GM19397 (cell line): ENCODE measurements at regions not wholly inside any gene's neighbourhood (a gene's known extent, or its start where the extent isn't known, plus 50 kb on each side); places are given as distances from the start of the nearest gene placed in this dataset.
"Not testable (repeated sequence)": the region's sequence is repeated elsewhere in the genome, so short reads cannot be mapped to it uniquely, and the experiment has no call there.

Experiments
- ATAC-seq: cut with Tn5 transposase; IDR thresholded peaks from one replicate; pipeline ENCODE4 v1.9.1; 2021; ENCODE audit warnings: mild to moderate bottlenecking, moderate library complexity; ENCODE audit not compliant: unreplicated experiment

DNA sequence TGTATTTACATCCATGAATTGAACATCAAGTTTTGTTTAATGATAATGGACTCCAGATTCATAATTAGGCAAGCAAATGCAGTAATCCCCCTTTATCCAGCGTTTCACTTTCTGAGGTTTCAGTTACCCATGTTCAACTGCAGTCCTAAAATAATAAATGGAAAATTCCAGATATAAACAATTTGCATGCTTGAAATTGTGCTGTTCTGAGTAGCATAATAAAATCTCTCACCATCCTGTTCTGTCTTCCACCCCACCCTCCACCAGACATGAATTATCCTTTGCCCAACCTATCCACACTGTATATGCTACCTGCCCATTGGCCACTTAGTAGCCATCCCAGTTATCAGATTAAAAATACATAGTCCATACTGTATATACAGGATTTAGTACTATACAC is 224.5 kb upstream of the CHAC2 start:
- ATAC-seq = no peak

DNA sequence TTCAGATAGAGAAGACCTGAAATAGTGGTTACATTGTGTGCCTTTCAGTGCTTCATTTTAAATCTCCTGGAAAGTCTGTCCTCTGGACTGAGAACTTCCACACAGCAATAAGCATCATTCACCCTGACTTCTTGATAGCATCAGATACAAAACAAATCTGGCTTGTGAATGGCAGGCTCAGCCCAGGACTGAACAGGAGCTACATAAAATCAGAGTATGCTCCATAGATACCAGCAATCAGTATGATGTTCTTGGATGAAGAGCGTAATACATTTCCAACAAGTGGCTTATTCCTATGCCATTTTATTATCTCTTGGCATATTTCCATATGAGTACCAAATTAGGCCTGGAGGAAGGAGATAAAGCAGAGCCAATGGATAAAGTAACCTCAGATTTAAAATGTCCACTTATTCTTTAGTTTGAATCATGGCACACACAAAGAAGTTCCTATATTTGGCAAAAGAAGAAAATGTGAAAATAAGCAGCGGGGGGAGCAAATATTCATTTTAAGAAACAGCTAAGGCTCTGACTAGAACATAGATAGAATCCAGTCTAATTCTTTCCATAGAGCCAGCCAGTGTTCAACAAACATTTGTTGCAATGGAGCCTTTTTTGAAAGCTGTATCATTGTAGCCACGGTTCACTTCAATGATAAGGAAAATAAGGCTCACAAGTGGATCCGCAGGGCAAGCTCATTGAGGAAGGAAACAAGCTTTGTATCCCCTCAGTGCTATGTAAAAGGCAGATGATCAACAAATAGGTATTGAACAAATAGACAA is 230.8 kb upstream of the CHAC2 start:
- no peak for ATAC-seq

DNA sequence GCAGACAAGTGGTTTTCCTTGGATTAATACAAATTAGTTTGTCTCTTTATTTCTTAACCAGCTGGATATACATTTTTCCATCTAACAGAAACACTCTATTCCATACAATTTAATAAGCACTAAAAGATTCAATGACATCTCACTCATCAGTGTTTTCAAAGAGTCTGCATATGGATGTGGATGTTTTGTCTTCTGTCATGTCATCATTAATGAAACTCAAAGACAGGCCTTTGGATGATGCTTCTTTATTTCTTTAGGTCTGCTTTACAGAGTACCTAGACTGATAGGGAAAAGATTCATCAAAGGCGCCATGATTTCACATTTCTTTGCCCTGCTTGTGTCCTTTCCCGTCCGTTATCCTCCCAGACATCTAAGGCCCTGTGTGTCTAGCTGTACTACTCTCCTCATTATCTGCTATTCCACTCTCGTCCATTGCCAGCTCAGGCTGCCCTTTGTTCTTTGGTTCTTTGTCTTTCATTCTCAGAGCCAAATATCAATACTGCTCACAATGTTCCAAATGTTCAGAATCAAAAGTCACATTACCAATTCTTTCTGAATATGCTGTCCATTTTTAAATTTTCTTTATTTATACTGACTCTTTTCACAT is 232.3 kb upstream of the CHAC2 start:
- ATAC-seq = no peak

DNA sequence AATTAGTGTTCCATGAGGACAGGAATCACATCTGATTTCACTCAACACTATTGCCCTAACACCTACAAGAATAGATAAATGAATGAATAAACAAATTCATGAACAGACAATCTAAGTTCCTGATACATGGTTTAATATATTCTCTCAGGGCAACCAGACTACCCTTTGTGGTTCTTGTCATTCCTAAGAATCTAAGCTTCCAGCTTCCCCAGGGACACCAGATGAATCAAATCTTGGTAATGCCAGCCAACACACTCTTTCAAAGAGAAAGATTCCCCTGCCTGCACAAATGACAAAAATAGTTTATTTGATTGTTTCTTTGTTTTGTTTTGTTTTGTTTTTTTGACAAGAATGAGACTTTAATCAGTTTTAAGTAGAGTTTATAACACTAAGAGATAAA is 237.5 kb upstream of the CHAC2 start:
- ATAC-seq = no peak

DNA sequence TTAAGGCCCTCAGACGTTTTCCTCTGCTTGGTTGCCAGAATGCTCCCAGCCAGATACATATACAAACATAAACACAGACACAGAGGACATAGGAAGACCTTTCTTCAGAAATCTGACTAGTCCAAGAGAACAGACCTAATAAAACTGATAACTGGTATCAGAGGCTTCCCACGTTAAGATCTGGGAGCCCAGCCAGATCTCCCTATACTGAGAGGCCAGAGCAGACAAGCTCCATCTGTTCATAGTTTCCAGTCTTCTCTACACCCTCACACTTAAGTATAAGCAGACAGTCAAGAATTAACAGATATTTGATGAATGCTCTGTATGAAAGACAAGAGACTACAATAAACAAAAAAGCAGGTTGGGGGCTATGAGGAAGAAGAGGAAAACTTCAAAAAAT is 240.5 kb upstream of the CHAC2 start:
- no peak for ATAC-seq

DNA sequence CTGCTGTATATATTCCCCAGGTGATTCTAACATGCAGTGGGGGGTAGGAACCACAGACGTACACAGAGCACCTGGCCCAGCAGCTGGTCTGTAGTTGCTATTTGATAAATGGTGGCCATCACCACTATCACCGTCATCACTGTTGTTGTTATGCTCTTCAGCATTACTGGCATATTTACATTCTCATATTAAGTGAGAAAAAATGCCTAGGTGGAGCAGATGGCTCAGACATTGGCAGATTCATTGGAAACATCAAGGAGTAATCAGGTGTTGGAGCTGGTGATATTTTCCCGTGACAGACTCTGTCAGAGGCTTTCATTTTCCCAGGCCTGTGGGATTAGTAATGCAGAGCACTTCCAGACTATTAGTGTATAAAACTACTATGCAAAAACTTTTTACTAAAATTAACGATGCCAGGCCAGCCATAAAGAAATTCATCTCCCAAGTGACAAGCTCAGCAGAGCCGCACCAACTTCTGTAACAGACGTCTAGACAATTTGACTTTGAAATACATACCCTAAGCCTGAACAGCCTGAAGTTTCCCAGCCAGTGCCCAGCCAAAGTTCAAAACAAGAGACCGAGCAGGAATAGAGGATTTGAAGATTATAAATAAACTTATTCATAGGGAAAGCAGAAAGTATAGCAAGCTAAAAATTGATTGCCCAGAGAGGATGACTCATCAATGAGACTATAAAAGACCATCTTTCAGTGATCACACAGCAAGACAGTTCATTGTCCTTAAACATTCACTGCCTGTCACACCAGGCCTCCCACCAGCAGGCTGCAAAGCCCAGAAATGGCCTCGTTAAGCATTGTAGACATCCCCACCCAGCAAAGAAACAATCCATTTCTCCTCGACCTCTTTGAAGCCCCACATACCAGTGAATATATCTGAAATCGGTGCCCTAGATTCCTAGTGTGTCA is 247.4 kb upstream of the CHAC2 start:
- ATAC-seq = no peak

DNA sequence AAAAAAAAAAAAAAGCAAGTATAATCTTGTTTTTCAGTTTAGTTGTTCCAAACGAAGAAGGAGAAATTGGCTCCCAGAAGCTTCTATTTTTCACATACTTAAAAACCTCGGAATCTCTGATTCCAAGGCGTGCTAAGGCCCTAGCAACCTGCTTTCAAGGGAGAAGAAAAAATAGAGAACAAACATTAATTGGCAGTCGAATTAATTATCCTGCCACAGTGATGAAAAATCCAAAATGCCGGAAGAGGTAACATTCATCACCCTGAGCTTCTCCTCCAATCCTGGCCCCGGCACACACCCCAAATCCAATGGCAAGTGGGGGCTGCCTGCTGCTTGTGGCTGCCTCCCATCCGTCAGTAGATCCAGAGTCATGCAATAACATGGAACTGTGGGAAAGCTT is 250.2 kb upstream of the CHAC2 start:
- ATAC-seq = no peak

DNA sequence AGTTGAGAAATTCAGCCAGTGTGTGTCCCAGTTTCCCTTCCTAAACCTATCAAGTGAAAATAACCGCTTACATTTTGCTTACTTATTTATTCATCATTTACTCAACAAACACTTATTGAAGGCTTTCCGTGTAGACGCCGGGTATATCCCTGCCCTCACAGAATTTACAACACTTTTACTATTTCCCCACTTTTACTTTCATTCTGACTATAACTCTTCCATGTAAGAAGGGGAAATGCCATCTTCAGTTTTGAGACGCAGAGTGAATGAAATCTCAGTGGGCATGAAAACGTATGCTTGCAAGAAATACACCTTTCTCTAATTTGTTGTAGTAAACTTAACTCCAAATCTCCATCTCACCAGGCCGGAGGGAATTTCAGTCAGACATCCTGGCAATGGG is 251.0 kb upstream of the CHAC2 start:
- ATAC-seq = no peak

DNA sequence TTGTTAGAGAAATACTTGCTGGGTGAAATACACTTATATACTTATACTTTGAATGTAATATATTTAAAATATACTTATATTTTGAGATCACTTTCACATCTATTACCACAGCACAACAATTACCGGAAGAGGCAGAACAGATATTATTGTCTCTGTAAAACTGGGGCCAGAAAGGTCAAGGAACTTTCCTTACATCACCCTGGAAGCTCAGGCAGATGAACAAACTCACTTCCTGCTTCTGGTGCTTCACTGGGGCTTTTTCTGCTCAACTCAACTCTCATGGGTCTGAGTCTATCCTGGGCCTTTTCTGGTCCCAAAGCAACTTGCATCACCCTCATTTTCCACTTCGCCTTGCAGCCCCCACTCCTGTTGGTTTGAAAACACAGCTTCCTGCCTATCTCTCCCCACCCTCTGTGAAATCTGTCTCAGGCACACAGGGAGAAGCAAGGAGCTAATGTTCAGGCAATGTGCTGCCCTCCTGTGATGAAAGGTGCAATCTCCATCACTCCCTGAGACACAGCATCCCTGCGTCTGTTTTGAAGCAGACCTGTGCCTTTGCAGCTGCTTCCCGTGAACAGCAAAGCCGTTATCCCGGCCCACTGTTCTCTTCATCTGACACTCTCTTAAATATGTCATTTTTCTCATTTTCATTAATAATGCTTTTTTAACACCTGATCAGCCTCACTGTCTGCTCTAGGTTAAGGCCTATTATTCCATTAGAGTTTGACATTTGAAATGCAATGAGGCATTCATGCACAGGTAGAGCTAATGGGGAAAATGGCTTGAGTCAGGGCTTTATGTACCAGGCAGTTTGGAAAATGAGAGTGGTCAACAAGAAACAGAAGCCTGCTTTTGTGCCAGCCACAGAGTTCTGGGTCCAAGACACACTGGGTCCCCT is 251.9 kb upstream of the CHAC2 start:
- no peak for ATAC-seq

DNA sequence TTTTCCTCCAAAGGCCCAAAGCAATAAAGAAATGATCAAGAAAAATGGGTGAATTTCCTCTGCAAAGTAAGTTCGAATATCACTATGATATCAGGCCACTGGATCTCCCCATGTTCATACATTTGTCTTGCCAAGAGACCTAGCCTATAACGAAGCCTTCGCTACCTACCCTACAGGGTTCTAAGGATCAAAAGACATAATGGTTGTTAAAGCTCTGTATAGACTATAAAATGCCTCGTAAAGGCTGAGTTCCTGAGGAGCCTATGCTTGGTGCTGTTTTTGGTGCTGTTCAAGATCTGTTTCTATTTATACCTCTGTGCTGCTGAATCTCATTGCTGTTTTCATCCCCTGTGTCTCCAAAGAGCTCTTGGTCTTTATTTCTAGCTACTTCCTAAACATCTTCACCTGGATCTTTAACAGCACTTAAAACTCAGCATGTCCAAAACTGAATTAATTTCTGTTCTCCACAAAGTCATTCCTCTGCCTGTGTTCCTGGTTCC is 254.4 kb upstream of the CHAC2 start:
- no peak for ATAC-seq

DNA sequence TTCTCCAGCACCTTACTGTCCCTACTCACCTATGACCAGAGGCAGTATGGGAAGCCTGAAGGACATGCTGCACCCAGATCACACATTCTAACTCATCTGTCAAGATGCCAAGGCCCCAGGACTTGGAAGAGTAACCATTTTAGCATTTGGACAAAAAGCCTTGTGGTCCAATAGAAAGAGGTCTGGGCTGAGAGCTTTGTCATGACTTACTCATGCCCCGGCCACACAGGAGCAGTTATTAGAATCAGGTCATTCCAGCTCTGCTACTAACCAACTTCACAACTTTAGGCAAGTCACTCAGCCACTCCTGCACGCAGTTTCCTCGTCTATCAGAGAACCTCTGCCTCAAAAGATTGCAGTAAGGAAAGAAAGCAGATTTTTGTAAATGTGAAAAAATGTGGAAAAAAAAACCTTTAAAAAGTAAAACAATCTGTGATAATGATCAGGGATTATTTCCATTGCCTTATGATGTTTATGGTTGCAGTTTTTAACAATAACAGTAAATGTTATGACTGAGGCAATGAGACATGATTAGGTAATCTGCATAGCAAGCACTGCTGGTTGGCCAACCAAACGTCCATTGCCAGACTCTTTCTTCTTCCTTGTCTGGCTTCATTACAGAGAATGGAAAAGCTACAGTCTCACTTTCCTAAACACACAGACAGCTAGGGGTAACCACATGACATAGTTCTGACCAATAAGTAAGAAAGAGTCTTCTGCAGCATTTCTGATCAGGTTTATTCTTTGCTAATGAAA is 255.4 kb upstream of the CHAC2 start:
- ATAC-seq = no peak

DNA sequence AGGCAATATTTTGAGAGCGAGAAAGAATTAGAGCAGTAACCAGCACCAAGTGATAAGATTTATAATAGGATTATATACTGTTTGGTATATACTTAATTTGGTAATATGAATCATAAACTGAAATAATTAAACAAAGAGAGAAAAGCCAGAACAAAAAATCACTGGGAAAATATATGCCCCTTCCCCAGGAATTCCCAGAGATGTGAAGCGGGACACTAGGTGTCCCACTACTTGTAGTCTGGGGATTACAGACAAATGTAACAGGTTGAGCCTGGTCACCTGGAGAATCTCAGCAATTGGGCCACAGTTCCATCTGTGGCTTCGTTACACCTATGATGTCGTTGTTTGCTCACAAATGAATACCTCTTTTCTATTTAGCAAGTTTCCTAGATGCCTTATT is 256.1 kb upstream of the CHAC2 start:
- no peak for ATAC-seq

DNA sequence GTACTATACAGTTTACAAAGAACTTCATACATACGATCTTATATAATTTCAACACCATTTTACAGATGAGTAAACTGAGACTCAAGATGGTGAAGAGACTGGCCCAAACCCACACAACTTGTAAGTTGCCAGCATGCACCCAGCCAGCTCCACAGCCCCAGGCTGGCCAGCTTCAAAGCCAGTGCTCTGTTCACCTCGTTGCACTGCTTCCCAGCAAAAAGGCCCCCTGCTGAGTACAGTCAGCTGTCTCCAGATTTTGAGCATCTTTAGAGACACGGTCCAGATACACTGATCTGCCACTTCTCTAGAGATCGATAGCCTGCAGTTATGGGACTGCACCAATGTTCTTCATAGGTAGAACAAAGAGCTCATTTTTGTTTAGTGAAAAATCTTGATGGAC is 257.2 kb upstream of the CHAC2 start:
- ATAC-seq = no peak

DNA sequence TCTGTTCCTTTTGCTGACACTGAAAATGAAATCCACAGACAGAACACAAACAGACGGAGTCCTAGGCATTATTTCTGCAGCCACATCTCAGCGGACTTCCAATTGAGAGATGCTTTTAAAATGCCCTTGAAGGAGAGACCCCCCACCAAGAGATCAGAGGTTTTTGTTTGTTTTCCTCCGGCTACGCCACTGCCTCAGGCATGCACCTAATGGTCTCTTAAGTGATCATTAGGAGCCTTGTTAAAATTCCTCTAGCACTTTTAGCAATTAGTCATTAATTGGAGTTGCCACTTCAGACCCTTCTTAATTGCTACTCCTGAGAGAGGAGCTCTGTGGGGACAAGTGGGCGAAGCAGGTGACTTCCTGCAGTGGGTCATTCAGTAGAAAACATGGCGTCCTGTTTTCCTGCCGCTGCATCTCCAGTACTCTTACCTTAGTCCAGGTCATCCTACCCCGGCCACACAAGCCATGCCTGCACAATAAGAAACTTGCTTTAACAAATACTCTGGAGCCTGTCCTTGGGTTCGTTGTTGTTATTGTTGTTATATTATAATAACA is 257.7 kb upstream of the CHAC2 start:
- ATAC-seq = no peak

DNA sequence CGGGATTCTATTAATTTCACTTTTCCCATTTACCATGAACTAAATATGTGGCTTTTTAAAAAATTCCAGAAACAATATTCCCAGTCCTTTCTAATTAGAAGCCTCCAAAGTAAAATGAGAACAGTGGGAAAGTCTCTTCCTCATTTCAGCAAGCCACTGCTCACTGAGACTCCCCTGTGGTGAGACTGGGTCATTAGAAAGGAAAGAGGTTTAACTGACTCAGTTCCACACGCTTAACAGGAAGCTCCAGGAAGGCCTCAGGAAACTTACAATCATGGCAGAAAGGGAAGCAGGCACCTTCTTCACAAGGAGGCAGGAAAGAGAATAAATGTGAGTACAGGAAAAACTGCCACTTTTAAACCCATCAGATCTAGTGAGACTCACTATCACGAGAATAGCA is 258.9 kb upstream of the CHAC2 start:
- no peak for ATAC-seq

DNA sequence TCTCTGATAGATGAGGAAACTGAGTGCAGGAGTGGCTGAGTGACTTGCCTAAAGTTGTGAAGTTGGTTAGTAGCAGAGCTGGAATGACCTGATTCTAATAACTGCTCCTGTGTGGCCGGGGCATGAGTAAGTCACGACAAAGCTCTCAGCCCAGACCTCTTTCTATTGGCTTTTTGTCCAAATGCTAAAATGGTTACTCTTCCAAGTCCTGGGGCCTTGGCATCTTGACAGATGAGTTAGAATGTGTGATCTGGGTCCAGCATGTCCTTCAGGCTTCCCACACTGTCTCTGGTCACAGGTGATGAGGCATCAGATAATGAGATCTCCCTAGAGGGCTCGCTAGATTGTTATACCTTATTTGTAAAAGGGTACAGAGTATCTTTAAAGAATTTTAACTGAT is 260.5 kb upstream of the CHAC2 start:
- ATAC-seq = not testable (repeated sequence)

DNA sequence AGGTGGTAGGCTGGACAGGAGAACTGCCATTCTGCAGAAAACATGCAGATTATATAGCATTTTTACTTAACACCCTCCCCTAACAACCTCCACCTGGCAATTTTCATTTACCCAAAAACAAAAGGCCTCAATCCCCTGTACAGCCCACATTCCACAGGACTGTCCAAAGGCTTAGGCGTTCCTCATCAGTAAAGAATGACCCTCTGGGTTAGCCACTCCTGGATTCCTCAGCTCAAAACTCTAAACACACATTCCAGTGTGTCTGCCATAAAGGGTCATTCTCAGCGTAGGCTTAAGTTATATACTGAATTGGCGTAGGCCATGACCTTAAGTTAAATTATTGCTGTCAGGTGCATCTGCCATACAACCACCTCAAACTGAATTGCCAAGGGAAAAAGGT is 261.8 kb upstream of the CHAC2 start:
- no peak for ATAC-seq

DNA sequence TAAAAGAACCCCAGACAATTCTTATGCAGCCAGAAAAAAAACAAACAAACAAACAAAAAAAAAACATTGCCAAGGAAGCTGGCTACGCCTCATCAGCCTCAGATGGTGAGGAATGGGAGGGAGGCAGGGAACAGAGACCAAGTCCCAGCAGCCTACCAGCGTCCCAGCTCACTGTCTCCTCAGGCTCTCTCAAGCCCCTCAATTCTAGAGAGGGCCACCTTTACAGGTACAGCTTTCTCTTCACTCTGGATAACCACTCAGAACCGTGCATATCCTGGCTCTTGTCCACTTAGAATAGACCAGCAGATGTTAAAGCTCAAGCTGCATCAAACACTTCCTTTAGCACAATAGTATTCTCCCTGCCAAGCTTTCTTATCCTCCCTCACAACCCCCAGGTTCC is 263.1 kb upstream of the CHAC2 start:
- no peak for ATAC-seq

DNA sequence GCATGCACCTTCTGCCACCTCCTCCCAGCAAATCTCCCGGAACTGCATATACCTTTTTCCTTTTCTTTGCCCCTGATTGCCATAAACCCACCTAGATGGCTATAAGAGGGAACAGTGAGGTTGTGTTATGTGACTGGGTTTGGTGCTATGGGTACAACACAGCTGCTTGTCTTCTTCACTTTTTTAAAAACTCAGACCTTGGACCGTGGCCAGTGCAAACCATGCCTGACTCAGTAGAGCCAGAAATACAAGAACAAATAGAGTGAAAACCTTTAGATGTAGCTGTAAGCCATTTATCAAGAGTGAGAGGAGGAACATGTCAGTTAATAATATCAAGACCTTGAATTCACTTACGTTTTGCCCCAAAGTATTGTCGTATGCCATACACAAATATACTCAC is 267.4 kb upstream of the CHAC2 start:
- ATAC-seq = no peak

DNA sequence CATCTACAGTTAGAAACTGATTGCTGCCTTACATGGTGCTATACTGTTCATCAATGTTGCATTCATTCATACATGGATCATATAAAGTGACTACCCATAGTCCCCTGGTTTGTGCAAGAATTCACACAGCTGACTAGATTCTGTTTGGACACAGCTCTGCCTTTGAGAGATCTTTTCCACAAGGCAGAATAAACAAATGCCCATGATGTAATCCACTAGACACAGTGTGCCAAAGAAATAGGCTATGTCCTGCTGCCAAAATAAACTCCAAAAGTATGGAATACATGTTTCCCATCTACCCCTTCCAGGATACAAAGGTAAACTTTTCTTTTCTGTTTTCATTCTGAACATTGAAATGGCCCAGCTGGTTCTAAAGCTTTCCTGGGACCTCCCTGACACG is 269.4 kb upstream of the CHAC2 start:
- ATAC-seq = no peak
